Suprapubic skin (tissue), 4 donors: ENCODE measurements at regions not wholly inside any gene's neighbourhood (a gene's known extent, or its start where the extent isn't known, plus 50 kb on each side); places are given as distances from the start of the nearest gene placed in this dataset.

Experiments used
- DNase-seq, 2 donors: peaks; one replicate each; pipeline ENCODE4 v3.0.0-alpha.2; 2019; ENCODE audit warnings: low spot score in 2 of 2
- H3K27ac ChIP-seq: fragments of 200-600 bp; sonication (generic); one replicate; pipeline ENCODE4 v1.5.1; 2019
- H3K27me3 ChIP-seq: fragments of 200-600 bp; sonication (generic); one replicate; pipeline ENCODE4 v1.5.1; 2019
- H3K36me3 ChIP-seq: fragments of 200-600 bp; sonication (generic); one replicate; pipeline ENCODE4 v1.5.1; 2019
- H3K4me1 ChIP-seq: fragments of 200-600 bp; sonication (generic); one replicate; pipeline ENCODE4 v1.5.1; 2019
- H3K4me3 ChIP-seq: fragments of 200-600 bp; sonication (generic); one replicate; pipeline ENCODE4 v1.5.1; 2019; ENCODE audit warnings: mild to moderate bottlenecking
- H3K9me3 ChIP-seq: fragments of 200-600 bp; sonication (generic); one replicate; pipeline ENCODE4 v1.5.1; 2019
- EP300 ChIP-seq: sonication (generic); formaldehyde crosslinking; IDR thresholded peaks from one replicate; pipeline ENCODE4 v1.6.1; 2017; ENCODE audit warnings: antibody characterized with exemption
- POLR2A ChIP-seq, 2 donors: fragments of 450-650 bp; IDR thresholded peaks; one replicate each; pipeline ENCODE4 v1.6.1; 2017; ENCODE audit warnings: antibody characterized with exemption in 2 of 2, mild to moderate bottlenecking in 2 of 2, moderate library complexity in 2 of 2
- POLR2AphosphoS5 ChIP-seq, 3 donors: sonication (generic); formaldehyde crosslinking; IDR thresholded peaks; one replicate each; pipeline ENCODE4 v1.6.1; 2017; ENCODE audit warnings: antibody characterized with exemption in 3 of 3
- WGBS: methylation state at CpG from one replicate; pipeline ENCODE4 v1.1.5; 2018; 5-methylcytosine and 5-hydroxymethylcytosine counted together
- TF ChIP-seq, protein P1 (sequence below), 2 donors: fragments of 200-600 bp in 1 of 2; fragments of 450-650 bp in 1 of 2; sonication (generic) in 1 of 2; IDR thresholded peaks; one replicate each; pipeline ENCODE4 v1.5.1; 2016 to 2019; ENCODE audit warnings: antibody characterized with exemption in 2 of 2, mild to moderate bottlenecking in 1 of 2, moderate library complexity in 1 of 2

DNA sequence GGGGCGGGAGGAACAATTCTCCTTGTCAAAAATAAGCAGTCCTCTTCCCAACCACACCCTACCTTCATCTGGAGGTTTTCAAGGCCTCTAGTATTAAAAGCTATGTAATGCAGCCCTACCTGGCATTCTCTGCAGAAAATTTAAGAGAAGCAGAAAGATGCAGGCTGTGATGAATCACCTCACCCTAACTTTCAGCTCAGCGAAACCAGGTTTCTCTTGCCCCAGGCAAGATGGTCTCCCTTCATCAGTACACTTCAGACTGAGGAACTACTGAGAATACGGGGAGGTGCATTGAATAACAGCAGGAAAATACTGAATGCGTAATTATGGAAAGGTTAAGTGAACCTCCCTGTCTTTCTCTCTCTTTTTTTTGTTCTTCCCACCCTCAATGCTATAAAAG, 437.6 kb upstream of the KLF12 start:
- TF ChIP-seq POLR2A (IDR thresholded peaks at IDR 0.05): no peak
- TF ChIP-seq, protein P1, sequence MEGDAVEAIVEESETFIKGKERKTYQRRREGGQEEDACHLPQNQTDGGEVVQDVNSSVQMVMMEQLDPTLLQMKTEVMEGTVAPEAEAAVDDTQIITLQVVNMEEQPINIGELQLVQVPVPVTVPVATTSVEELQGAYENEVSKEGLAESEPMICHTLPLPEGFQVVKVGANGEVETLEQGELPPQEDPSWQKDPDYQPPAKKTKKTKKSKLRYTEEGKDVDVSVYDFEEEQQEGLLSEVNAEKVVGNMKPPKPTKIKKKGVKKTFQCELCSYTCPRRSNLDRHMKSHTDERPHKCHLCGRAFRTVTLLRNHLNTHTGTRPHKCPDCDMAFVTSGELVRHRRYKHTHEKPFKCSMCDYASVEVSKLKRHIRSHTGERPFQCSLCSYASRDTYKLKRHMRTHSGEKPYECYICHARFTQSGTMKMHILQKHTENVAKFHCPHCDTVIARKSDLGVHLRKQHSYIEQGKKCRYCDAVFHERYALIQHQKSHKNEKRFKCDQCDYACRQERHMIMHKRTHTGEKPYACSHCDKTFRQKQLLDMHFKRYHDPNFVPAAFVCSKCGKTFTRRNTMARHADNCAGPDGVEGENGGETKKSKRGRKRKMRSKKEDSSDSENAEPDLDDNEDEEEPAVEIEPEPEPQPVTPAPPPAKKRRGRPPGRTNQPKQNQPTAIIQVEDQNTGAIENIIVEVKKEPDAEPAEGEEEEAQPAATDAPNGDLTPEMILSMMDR (IDR thresholded peaks at IDR 0.05): no peak
- no peak for TF ChIP-seq EP300
- TF ChIP-seq POLR2AphosphoS5 (IDR thresholded peaks at IDR 0.05): no peak
- H3K36me3 ChIP-seq: no peaks in the 10 kb centered on the region
- no peaks in the 10 kb centered on the region for H3K9me3 ChIP-seq
- H3K27me3 ChIP-seq: no peaks in the 10 kb centered on the region
- no peak overlapping the region for H3K4me3 ChIP-seq
- WGBS: 76% methylated on average over 4 of the region's 4 CpGs
- no peak for DNase-seq
- peaks cover 11% of the 10 kb centered on the region for H3K4me1 ChIP-seq
- H3K27ac ChIP-seq: no peak overlapping the region

DNA sequence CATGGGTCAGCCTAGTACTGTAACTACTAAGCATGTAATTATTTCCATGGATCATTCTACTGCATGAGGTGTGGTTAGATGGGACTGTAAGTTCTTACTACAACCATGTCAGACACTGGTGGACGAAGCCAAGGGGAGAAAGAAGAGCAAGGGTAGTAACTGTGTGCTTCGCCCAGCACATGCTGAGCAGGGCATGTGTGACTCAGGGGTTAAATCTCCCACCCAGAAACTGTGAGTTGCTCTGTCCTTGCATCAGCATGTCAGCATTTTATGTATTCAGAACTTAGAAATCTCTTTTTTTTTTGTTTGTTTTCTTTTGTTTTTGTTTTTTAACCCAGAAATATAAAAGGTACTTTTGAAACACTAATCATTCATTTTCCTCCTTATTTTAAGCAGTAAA, 436.6 kb upstream of the KLF12 start:
- Histone ChIP-seq H3K4me1 (peaks cover 7% of the 10 kb centered on the region), H3K4me3 (no peak overlapping the region), H3K27ac (no peak overlapping the region), H3K36me3 (no peaks in the 10 kb centered on the region), H3K9me3 (no peaks in the 10 kb centered on the region), H3K27me3 (no peaks in the 10 kb centered on the region)
- WGBS: 87% methylated on average over 2 of the region's 2 CpGs
- TF ChIP-seq EP300 (no peak), POLR2AphosphoS5 (IDR thresholded peaks at IDR 0.05) (no peak), POLR2A (IDR thresholded peaks at IDR 0.05) (no peak)
- TF ChIP-seq, protein P1 (IDR thresholded peaks at IDR 0.05): no peak
- DNase-seq: no peak

DNA sequence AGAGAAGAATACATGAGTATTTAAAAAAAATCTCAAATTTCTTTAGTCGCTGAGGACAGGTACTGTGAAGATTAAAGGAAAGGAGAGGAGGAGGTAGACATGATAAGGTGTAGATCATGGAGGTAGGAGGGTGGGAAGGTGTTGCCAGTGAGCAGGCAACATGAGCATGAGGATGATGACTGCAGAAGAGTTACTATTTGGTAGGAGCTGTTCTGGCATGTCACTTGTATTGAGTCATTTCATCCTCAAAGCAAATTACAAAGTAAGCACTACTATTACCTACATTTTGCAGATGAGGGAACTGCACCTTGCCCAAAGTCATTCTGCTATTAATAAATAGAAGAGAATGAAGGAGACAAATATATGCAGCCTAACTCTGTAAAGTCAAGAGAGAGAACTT, 435.8 kb upstream of the KLF12 start:
- WGBS: 69% methylated on average over 1 of the region's 1 CpG
- H3K9me3 ChIP-seq: no peaks in the 10 kb centered on the region
- TF ChIP-seq POLR2AphosphoS5 (IDR thresholded peaks at IDR 0.05): no peak
- no peak for TF ChIP-seq EP300
- no peak for TF ChIP-seq POLR2A (IDR thresholded peaks at IDR 0.05)
- TF ChIP-seq, protein P1 (IDR thresholded peaks at IDR 0.05): no peak
- H3K4me3 ChIP-seq: no peak overlapping the region
- no peaks in the 10 kb centered on the region for H3K27me3 ChIP-seq
- no peaks in the 10 kb centered on the region for H3K36me3 ChIP-seq
- H3K4me1 ChIP-seq: no peaks in the 10 kb centered on the region
- no peak for DNase-seq
- no peak overlapping the region for H3K27ac ChIP-seq

DNA sequence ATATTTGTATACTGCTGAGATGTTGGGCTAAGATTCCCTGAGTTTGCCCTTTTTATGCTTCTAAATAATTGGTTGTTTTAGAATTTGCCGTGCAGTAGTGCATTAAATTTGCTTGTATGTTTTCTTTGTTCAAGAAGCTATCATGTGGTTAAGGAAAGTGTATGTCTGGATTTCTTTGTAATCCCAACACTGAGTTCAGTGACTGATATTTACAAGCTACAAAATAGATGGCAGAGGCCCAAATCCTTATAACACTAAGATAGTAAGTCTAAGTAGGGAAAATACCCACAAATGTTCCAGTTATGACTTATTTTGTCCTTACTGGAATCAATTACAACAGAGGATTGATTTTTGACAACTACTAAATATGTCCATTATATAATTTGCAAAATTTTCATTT, 435.0 kb upstream of the KLF12 start:
- H3K4me3 ChIP-seq: no peak overlapping the region
- no peaks in the 10 kb centered on the region for H3K4me1 ChIP-seq
- no peak overlapping the region for H3K27ac ChIP-seq
- no peaks in the 10 kb centered on the region for H3K27me3 ChIP-seq
- TF ChIP-seq EP300 (no peak), POLR2A (IDR thresholded peaks at IDR 0.05) (no peak), POLR2AphosphoS5 (IDR thresholded peaks at IDR 0.05) (no peak)
- TF ChIP-seq, protein P1 (IDR thresholded peaks at IDR 0.05): no peak
- DNase-seq: no peak
- no peaks in the 10 kb centered on the region for H3K9me3 ChIP-seq
- H3K36me3 ChIP-seq: no peaks in the 10 kb centered on the region
- WGBS: 0% methylated on average over 1 of the region's 1 CpG

DNA sequence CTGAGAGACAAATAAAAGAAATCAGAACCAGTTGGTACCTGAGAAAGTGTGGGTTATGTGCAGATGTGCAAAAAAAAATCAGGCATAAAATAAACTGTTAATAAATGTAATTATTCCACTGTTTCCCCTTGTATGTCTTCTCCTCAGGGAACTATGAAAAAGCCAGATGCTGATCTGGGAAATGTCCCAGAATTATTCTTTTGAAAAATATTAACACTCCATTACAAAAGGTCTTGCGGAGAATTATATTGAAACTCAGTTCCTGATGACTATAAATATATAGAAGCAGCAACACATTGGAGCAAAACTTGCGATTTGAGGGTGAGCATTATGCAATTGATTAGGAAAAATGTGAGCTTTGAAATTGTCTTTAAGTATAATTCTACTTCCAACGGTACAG, 433.3 kb upstream of the KLF12 start:
- 63% methylated on average over 3 of the region's 3 CpGs for WGBS

More for the DNA sequence above, 433.3 kb upstream of the KLF12 start:
- Histone ChIP-seq H3K4me3 (no peak overlapping the region), H3K27ac (no peak overlapping the region), H3K36me3 (no peaks in the 10 kb centered on the region), H3K4me1 (no peaks in the 10 kb centered on the region), H3K27me3 (no peaks in the 10 kb centered on the region), H3K9me3 (no peaks in the 10 kb centered on the region)
- TF ChIP-seq, protein P1 (IDR thresholded peaks at IDR 0.05): no peak
- no peak for TF ChIP-seq POLR2A (IDR thresholded peaks at IDR 0.05)
- no peak for TF ChIP-seq POLR2AphosphoS5 (IDR thresholded peaks at IDR 0.05)
- no peak for TF ChIP-seq EP300
- DNase-seq: no peak
